ENCODE measurements at regions not wholly inside any gene's neighbourhood (a gene's known extent, or its start where the extent isn't known, plus 50 kb on each side); places are given as distances from the start of the nearest gene placed in this dataset.
A peak's percentile ranks its signal among the peaks of the same experiment; 100 is the strongest.

DNA sequence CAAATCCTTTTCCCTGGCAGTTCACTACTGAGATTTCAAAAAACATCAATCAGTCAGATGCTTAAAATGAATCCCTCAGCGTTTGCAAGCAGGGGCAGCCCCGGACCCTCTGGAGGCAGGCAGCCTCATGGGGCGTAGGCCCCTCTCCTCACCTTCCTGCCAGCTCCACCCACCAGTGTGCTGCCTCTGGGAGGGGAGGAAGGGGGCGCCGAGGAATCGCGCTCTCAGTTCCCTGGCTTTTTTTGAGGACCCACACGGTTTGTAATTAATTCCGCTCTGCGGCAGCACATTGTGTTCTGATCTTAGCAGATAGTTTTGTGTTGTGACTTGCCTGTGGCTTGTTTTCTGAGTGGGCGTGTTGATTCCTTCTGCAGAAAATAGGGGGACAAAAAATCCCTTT is 159.9 kb downstream of the KLF13 start:
- Histone ChIP-seq H3K27me3 (peaks cover 0 to 21% of the 10 kb centered on the region in 2 donors), H3K4me3 (no peak overlapping the region), H3K4me1 (peaks cover 3 to 33% (median 19%) of the 10 kb centered on the region in 4 donors), H3K9me3 (peaks cover 0 to 5% (median 0%) of the 10 kb centered on the region in 4 donors), H3K36me3 (peaks cover 0 to 7% (median 0%) of the 10 kb centered on the region in 3 donors), H3K27ac (peak overlapping the region in 2 of 4 donors; percentile 71 to 84)
- no peak for DNase-seq (ENCODE audit: low spot score in 2 of 2)
- TF ChIP-seq EP300 (IDR thresholded peaks at IDR 0.05) (no peak), POLR2A (IDR thresholded peaks at IDR 0.05) (no peak)
- TF ChIP-seq, protein P1, sequence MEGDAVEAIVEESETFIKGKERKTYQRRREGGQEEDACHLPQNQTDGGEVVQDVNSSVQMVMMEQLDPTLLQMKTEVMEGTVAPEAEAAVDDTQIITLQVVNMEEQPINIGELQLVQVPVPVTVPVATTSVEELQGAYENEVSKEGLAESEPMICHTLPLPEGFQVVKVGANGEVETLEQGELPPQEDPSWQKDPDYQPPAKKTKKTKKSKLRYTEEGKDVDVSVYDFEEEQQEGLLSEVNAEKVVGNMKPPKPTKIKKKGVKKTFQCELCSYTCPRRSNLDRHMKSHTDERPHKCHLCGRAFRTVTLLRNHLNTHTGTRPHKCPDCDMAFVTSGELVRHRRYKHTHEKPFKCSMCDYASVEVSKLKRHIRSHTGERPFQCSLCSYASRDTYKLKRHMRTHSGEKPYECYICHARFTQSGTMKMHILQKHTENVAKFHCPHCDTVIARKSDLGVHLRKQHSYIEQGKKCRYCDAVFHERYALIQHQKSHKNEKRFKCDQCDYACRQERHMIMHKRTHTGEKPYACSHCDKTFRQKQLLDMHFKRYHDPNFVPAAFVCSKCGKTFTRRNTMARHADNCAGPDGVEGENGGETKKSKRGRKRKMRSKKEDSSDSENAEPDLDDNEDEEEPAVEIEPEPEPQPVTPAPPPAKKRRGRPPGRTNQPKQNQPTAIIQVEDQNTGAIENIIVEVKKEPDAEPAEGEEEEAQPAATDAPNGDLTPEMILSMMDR (IDR thresholded peaks at IDR 0.05): no peak
- 56 to 71% methylated on average over 10 to 11 of the region's 11 CpGs for WGBS, 2 donors

DNA sequence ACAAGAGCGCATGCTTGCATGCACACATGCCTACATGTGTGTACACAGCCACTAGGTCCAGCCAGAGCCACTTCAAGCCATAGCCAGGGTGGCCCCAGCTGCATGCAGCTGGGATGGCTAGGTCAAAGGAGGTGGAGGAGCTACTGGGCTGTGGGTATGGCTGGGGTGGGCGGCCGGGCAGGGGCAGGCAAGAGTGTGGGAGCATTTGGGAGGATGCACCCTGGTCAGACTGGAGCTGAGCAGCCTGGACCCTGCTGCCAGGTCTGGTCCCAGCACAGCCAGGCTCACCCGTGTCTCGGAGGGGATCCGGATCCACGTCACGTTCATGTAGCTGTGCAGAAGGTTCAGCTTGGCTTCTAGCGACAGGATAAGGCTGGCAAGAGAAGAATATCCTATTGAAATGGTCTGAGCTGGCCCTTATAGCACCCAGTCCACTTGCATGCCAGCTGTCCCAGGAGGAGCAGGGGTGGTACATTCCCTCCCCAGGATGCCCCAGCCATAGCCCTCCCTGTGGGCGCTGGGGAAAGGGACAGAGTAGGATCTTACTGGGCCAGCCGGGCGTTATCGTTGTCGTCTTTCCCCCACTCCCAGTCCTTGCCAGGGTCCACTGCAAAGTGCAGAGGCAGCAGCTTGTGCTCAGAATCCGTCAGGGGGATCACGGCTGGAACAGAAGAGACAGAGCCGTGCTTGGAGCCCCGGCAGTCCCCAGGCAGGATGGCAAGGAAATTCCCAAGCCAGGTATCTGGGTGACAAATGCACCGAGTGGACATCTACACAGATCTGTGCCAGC is 160.5 kb downstream of the KLF13 start:
- H3K36me3 ChIP-seq: peaks cover 0 to 7% (median 0%) of the 10 kb centered on the region in 3 donors
- TF ChIP-seq, protein P1 (IDR thresholded peaks at IDR 0.05): no peak
- peak overlapping the region in 1 of 4 donors; percentile 84 for H3K27ac ChIP-seq
- DNase-seq (ENCODE audit: low spot score in 2 of 2): no peak
- peaks cover 3 to 33% (median 19%) of the 10 kb centered on the region in 4 donors for H3K4me1 ChIP-seq
- H3K27me3 ChIP-seq: peaks cover 0 to 16% of the 10 kb centered on the region in 2 donors
- H3K4me3 ChIP-seq: no peak overlapping the region
- 84 to 85% methylated on average over 13 to 16 of the region's 19 CpGs for WGBS, 2 donors
- peaks cover 0 to 11% (median 0%) of the 10 kb centered on the region in 4 donors for H3K9me3 ChIP-seq

DNA sequence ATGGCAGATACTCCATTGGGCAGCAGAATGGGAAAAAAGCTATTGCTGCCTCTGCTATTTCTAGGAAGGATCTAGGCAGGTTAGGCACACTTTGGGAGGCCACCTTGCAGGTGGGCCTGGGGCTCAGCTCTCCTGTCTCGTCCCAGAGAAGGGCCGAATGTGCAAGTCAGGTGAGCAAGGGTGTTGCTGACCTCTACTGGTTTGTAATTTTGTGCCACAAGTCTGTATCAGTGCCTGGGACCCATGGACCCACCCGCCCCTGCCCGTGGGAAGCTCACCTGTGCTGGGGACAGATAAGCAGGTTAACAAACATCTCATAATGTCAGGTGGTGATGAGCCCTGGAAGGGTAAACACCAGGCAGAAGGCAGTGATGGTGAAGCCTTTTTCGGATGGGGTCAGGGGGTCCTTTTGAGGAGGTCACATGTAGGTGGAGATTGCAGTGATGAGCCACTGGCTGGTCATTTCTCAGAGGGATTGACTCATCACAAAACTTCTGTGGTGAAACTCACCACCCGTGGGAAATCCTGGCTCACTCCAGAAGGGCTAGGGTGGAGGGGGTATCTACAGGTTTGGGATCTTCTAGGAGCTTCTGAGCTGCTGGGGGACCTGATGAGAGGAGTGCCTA is 161.3 kb downstream of the KLF13 start:
- Histone ChIP-seq H3K27ac (peak overlapping the region; percentile 13 to 88 (median 70)), H3K36me3 (peaks cover 0 to 7% (median 0%) of the 10 kb centered on the region in 3 donors), H3K27me3 (peaks cover 0 to 8% of the 10 kb centered on the region in 2 donors), H3K9me3 (peaks cover 0 to 17% (median 2%) of the 10 kb centered on the region in 4 donors), H3K4me3 (no peak overlapping the region), H3K4me1 (peaks cover 3 to 33% (median 19%) of the 10 kb centered on the region in 4 donors)
- no peak for DNase-seq (ENCODE audit: low spot score in 2 of 2)
- 68 to 77% methylated on average over 6 of the region's 6 CpGs for WGBS, 2 donors
- TF ChIP-seq POLR2A (IDR thresholded peaks at IDR 0.05) (no peak), EP300 (IDR thresholded peaks at IDR 0.05) (no peak)
- TF ChIP-seq, protein P1 (IDR thresholded peaks at IDR 0.05): no peak

GRCh38 chr15:31488437-31489204 is 162.0 kb downstream of the KLF13 start:
- peaks cover 3 to 33% (median 19%) of the 10 kb centered on the region in 4 donors for H3K4me1 ChIP-seq
- peak in 1 of 2 donors; percentile 60 for DNase-seq (ENCODE audit: low spot score in 2 of 2)
- no peak for TF ChIP-seq POLR2A (IDR thresholded peaks at IDR 0.05)
- TF ChIP-seq, protein P1 (IDR thresholded peaks at IDR 0.05): peak; percentile 87 to 97 (median 94)
- TF ChIP-seq EP300 (IDR thresholded peaks at IDR 0.05): peak in 1 of 2 donors; percentile 51
- H3K27ac ChIP-seq: peak overlapping the region; percentile 13 to 88 (median 70)
- H3K27me3 ChIP-seq: peaks cover 0 to 7% of the 10 kb centered on the region in 2 donors
- H3K36me3 ChIP-seq: peaks cover 0 to 7% (median 0%) of the 10 kb centered on the region in 3 donors
- no peak overlapping the region for H3K4me3 ChIP-seq
- H3K9me3 ChIP-seq: peaks cover 0 to 19% (median 2%) of the 10 kb centered on the region in 4 donors
- WGBS, 2 donors: 23 to 27% methylated on average over 7 of the region's 7 CpGs
